HPDE6-E6E7 (cell line): ENCODE measurements at regions not wholly inside any gene's neighbourhood (a gene's known extent, or its start where the extent isn't known, plus 50 kb on each side); places are given as distances from the start of the nearest gene placed in this dataset.

ENCODE experiments used
- DNase-seq: peaks from one replicate; pipeline ENCODE4 v3.0.0; 2011; ENCODE audit warnings: missing footprints; ENCODE audit errors: extremely low spot score

DNA sequence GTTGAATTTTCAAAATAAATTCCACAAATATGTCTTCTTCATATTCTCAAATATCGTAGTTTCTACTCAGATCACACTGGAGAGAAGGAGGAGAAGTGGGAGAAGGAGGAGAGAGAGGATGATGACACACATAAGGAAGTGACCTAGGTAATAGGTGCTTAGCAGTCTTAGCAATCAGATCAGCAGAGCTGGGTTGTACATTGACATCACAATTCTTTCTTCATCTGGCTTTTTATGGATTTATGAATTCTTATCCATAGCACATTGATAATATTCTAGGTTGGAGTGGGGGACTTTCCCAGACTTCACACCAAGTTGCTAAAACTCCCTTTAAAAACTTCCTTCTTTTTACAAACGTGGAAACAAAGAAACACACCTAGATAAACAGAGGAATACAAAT, 86.9 kb downstream of the FGF9 start:
- DNase-seq, result no peak

GRCh38 chr13:21758441-21758840, 87.6 kb downstream of the FGF9 start:
- DNase-seq, result no peak

- no peak for DNase-seq
Observed at GRCh38 chr13:21759463-21759862, 88.6 kb downstream of the FGF9 start.

DNA sequence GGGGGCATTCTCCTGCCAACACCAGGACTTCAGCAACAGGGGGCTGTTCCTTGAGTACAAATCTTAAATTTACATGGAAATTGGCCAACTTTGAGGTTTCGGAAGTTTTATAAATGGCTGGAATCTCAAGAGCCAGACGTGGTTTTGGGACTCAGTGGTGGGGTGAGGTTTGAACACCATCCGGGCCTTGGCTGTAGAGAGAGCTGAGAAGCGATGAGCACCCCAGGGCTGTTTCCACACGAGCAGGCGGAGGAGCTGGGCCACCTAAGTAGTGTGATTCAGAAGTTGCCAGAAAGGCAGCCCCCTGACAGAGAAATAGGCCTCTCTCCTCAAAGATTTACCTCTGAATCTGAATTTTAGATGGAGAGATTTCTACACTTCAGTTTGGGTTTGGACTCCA, 89.0 kb downstream of the FGF9 start:
- no peak for DNase-seq

- DNase-seq, result no peak
Observed at GRCh38 chr13:21761770-21762169, 90.9 kb downstream of the FGF9 start.

GRCh38 chr13:21762512-21762911, 91.6 kb downstream of the FGF9 start:
- no peak for DNase-seq

GRCh38 chr13:21767032-21767431, 96.2 kb downstream of the FGF9 start:
- DNase-seq, result no peak

GRCh38 chr13:21771075-21771474, 100.2 kb downstream of the FGF9 start:
- no peak for DNase-seq

DNA sequence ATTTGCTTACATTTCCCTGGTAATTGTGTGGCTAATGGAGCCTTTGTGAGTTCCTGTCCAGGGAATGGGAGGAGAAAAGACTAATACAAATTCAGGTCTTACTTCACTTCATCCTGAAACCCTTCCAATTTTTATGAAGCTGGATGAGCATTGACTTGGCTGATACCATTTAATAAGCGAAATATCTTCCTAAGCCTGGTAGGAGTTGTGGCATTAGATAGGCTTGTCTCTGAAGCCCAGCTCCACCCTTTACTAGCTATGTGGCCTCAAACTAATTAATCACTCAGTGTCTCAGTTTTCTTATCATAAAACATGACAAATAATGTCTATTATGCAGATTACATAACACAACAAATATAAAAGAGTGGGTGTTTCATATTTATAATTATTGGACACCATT, 106.3 kb downstream of the FGF9 start:
- DNase-seq, result no peak

GRCh38 chr13:21777813-21778212, 106.9 kb downstream of the FGF9 start:
- DNase-seq, result no peak

- DNase-seq, result no peak
Observed at GRCh38 chr13:21782736-21783135, 111.9 kb downstream of the FGF9 start.

- DNase-seq, result no peak
Observed at GRCh38 chr13:21785990-21786389, 115.1 kb downstream of the FGF9 start.

DNA sequence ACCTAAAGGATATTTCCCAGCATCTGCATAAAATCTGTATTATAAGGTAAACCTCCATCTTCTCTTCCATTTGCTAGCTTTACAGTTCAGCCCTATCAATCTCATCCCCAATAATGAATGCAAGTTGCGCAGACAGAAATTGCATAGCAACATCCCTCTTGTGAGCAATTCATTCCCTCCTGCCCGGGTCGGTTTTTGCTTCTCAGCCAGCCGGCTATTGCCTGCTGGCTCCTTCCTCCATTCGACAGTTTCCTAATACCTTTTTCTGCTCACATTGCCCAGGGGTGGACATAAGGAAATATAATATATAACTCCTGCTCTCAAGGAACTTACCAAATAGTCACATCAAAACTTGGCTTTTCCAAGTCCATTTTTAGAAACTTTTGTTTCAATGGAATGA, 125.2 kb downstream of the FGF9 start:
- no peak for DNase-seq

DNA sequence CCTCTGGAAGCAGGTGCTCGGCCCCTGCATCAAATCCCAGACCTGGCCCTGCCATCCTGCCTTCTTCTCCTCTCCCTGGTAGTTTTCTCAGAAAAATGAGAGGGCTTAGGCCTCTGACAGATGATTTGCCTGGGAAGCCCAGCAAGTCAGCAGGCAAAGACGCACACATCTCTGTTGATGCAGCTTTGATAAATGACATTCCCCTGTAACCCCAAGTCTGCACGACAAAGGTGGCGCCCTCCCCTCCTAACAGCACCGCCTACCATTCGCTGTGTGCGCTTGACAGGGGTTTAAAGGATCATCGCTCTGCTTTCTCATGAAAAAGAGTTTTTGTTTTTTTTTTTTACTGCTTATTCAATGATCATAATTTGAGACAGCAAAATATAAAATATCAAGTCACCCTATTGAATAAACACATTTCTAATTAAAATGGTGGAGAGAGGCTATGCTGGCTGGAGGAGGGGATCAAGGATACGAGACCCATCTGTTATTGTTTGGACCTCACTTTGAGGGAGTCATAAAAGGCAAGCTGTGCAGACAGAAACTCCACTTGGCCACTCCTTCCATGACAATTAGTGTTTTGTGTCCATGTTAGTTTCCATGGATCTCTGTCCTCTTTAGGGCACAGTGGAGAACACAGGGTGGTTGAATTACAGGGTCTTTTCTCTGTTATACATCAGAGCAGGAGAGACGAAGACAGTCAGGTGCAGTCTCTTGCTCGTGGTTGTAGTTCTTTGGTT, 126.1 kb downstream of the FGF9 start:
- no peak for DNase-seq

GRCh38 chr13:21797736-21798135, 126.9 kb downstream of the FGF9 start:
- no peak for DNase-seq

- no peak for DNase-seq
Observed at GRCh38 chr13:21798181-21798580, 127.3 kb downstream of the FGF9 start.

GRCh38 chr13:21799671-21800070, 128.8 kb downstream of the FGF9 start:
- DNase-seq, result no peak

DNA sequence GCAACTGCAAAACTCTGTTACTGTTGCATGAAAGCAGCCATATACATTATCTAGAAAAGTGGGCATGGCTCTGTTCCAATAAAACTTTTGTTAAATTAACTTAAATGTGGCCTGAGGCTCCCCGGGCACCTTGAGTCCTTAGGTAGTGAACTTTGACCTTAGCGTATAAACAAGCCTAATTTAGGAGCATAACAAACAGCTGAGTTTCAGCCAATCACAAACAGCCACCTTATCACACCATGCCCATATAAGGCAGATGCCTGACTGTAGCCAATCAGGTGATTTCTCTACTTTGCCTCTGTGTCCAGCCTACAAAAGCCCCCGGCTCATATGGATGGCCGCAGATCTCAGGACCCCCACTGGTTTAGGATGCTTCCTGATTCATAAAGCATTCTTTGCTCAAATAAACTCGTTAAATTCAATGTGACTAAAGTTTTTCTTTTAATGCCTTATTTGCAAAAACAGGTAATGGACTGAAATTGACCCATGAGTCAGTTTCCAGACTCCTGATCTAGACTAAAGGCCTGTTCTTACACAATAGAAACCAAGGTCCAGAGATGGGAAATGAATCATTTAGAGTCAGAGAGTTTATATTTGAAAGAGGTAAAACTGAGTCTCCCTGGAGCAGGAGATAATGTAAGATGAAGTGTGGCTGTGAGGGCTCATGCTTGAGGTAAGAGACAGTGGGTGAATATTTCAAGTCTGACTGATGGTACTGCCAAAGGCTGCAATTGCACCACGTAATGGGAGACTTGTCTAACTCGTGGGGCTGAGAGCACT, 130.2 kb downstream of the FGF9 start:
- peak; percentile 27 for DNase-seq

DNA sequence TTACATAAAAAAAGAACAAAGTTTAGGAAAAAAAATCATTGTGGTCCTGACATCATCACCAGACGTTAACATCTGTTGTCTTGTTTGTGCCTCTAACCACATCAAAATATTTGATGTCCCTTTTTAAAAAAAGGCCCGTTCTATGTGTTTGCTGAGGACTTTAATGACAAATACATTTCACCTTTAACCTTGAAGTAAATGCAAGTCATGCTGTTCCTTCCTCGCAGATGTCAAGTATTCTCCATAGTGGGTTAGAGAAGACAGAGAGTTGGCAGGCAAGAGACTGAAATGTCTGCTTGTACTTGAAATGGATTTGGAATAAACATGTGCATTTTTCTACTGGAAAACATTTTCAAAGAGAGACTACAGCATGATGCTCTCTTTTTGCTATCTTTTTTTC, 134.9 kb downstream of the FGF9 start:
- no peak for DNase-seq

- no peak for DNase-seq
Observed at GRCh38 chr13:21812192-21812626, 141.3 kb downstream of the FGF9 start.

DNA sequence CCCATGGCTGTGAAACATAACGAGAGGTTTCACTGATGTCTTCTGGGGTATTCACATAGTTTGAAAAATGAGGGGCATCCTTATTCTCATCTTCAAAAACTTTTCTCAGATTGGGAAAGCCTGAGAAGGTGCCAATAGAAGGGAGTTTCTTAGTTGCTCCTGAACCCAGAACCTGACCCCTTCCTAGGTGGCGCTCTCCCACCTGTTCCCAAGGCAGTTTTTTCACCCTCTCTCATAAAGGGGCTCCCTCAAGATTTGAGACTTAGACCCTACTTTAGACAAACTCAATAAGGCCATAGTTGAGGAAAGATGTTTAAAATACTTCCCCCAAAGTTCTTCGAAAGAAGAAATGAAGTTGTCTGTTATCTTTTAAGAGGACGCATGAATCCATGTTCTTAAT, 142.2 kb downstream of the FGF9 start:
- DNase-seq, result no peak

- no peak for DNase-seq
Observed at GRCh38 chr13:21813844-21814243, 143.0 kb downstream of the FGF9 start.

DNA sequence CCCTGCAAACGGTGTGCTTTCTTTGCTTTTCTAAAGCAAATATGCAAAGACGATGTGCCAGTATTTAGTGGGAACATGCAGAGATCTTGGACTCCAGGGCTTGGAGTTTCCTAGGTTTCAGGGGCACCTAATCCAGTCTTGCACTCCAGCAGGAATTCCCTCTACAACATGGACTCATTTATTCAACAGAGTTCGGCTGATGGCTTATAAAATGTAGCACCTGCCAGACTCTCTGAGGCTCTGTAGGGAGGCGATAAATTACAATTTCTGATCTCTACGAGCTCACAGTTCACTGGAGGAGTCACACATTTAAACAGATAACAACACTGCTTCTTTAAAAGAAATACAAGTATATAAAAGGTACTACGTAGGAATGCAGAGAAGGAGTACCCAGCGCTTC, 143.7 kb downstream of the FGF9 start:
- no peak for DNase-seq
